SIG-M5 treated with dmso at 0.1 percent for 504 hours (cell line): ENCODE measurements at regions not wholly inside any gene's neighbourhood (a gene's known extent, or its start where the extent isn't known, plus 50 kb on each side); places are given as distances from the start of the nearest gene placed in this dataset.

ENCODE experiments used
- DNase-seq: peaks from one replicate; lab custom pipeline; 2025; ENCODE audit not compliant: unreplicated experiment; lab: John Stamatoyannopoulos, UW

DNA sequence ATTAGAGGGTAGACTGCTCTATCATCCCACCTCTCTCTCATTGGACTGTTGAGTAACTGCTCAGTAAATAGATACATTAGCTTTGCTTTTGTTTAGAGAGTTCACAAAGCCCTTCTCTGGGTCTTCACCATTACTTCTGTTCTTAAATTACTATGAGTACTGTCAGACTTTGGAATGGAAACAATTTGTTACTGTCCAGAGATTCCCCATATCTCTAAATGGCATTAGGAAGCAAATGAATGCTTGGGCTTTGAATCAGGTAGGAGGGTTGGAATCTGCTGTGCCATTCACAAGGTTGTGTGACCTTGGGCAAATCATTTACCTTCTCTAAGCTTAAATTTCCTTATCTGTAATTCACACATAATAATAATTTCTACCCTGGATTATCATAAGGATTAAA, 541.0 kb upstream of the FZD8 start:
- DNase-seq: no peak

DNA sequence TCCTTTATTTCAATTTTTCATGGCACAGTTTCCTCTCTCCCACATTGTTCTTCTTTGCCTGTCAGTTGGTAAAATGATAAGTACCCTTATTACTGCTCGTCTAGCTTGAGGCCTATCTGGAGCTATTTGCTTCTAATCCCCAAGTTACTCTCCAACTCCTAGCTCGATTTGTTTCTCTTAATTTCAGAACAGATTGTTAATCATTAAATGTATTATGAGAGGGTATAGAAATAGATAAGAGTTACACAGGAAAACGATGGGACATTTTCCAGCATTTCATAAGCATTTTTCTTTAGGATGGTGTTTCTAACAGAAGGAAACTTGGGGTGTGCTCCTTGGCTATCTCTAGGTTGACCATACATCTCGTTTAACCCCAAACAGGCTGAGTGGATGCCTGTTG, 540.5 kb upstream of the FZD8 start:
- no peak for DNase-seq

DNA sequence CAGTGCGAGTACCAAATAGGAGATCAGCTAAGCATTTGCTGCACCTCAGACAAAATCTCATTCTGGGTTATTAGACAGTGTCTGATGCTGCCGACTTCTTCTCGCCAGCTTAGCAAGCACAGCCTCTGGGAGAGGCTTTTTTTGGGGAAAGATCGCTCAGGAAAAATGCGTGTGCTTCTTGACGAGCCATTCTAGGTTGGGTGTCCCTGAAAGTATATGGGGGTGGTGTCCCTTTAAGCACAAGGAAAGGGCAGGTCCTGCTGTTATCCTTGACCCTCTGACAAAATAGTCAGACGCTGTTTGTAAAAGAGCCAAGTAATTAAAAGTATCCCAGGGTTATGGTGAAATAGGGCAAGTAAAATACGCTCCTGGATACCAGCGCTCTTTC, 540.1 kb upstream of the FZD8 start:
- no peak for DNase-seq

DNA sequence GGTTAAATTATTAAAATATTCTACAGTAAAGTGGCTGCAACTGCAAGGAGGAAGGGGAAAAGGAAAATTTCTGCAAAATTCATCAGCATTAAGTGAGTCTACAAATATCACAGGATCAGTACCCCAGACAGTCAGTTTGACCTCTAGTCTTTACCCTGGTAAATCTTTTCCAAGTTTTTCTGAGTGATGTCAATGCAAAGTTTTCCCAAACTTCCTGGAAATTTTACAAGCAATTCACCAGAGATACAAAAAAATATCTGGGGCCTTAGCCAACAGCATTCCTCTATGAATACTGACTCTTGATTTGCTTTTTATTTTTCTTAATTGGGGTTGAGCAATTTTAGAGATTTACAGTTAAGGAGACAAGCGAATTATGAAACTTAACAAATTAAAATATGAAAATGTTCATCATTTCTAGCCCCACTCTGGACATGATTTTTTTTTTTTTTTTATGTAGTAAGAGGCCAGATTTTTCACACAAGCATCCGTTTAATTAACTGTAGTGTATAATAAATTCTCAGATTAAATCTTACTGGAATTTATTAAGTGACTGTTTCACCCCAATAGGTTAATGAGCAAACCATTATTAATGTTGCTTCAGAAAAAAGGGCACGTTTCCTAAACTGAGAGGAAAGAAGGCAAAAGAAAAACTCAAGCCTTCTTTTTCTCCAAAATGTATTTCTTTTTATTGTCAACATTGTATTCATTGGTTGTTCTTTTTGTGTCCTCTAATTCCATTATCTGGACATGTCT, 539.5 kb upstream of the FZD8 start:
- no peak for DNase-seq

DNA sequence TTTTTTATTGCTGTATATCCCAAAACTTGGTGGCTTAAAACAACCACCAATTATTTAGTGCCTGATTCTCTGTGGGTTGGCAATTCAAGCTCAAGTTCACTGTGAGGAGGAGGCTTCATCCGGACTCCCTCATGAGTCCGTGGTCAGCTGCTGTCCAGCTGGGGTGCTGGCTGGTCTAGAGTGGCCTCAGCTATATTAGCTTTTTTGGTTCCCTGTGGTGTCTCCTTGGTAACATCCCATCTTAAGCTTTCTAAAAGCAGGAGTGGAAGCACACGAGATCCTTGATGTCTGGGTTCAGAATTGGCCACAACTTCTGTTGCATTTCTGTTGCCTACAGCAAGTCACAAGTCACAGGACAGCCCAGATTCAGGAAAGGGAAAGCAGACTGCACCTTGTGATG, 536.5 kb upstream of the FZD8 start:
- DNase-seq: no peak

DNA sequence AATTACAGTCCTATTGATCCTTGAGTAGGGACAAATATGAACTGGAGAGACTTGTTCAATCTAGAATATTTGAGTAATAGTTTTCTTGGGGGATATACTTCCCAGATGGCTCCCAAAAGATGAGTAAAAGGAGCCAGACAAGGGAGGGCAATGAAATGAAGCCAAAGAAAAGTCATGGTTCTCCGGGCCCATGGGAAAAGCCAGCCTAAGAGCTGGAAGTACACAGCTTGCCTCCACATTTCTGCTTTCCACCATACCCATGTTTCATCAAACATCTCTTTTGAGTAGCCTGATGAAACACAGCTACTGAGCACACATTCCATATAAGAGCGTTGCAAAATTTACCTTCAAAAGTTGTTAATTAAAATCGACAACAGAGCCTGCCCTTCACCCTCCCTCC, 535.0 kb upstream of the FZD8 start:
- DNase-seq: no peak

DNA sequence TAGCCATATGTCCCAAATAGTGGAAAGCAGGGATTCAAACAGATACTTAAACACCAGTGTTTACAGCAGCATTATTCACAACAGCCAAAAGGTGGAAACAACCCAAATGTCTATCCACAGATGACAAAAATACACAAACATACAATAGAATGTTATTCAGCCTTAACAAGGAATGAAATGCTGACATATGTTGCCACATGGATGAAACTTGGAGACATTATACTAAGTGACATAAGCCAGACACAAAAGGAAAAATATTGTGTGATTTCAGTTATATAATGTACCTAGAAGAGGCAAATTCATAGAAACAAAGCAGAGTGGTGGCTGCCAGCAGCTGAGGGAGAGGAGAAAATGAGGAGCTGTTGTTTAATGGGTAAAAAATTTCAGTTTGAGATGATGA, 533.9 kb upstream of the FZD8 start:
- no peak for DNase-seq

DNA sequence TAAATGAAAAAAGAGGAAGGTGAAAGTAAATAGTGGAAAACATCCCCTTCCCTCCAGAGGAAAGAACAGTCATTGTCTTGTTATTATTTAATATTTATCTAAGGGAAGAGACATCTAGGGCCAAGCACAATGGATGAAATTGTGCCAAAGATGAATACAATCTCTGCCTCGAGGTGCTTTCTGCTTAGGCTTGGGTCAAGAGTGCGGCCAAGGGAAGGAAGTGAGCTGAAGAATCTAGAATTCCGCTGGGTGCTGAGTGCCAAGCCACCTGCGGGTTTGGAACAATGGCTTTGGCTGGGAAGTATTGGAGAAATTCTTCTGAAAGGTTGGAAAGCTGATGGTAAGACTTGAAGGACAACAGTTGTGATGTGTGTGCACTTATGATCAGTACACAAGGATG, 531.3 kb upstream of the FZD8 start:
- no peak for DNase-seq

DNA sequence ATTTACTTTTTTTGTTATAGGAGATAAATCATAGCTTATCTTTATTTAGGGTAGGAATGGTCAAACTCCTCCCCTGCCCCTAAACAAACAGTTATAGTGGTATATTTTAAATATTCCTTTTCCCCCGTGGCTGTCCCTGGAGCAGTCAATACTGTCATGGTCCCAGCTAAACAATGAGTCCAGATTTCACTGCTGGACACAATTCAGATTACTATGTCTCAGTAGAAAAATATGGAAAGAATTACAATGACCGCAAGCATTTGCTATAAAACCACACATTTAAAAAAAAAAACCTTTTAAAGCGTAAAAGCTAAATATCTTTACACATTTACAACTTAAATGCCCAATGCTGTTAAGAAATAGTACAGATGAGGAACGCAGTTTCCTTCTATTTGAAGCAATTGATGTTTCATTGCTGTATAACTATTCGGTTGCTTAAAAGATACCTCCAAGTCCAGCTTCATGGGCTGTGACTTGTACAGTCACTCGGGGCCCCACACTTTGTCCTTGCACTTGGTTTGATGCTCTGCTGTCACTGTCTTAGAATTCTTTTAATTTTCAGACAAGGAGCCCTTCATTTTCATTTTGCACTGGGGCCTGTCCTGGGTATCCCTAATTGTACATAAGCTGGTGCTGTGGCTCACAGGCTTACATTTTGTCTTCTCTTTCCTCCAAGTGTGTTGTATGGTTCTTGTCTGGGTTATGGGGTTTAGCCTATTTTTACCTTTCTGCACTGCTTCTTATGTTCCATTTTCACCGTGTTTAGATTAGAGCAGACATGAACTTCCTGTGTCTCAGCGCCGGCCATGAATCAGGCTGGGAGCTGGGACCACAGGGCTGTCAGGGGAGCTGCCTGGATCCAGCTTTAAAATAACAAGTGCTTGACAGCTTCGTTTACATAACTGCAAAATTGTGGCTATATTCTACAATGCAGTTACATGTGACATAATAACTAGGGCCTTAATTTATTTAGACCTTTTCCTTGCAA, 530.2 kb upstream of the FZD8 start:
- DNase-seq: no peak

DNA sequence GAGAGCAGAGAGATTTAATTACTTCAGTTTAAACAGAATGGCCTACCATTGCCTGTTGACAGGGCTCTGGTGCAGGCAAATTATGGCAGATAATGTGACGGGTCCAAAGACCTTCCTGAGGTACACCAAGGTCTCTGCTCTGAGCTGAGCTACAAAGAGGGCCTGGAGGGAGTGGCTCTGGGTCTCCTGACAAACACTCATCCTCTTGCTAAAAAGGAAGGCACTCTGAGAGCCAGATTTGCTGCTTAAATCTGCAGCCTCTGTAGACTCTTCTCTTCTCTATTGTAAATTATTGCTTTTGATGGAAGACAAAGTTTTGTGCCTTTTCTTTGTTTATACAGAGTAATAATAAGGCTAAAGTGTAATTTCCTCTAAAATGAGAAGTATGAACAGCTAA, 529.5 kb upstream of the FZD8 start:
- DNase-seq: no peak

DNA sequence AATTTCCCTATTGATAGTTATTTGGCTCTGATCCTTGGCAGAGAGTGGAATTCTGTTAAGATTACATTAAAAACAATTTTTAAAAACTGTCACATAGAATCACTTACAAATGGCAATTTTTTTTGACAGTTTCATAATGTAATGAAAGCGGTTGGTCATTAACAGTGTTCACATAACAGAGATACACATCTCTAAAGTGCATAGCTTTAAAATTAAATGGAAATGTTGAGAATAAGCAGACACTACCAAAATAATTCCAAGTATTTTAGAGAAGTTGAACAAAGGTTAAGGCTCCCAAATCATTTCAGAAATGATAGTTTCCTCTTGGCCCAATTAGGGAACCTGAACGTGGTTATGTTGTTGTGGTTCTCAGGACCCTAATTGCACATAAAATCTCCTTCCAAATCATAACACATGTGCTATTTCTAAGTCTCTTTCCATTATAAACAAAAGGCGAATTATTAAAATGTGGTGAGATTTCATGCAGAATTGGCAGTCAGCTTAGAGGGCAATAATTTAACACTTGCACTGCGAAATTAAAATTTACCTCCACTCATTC, 528.9 kb upstream of the FZD8 start:
- no peak for DNase-seq

DNA sequence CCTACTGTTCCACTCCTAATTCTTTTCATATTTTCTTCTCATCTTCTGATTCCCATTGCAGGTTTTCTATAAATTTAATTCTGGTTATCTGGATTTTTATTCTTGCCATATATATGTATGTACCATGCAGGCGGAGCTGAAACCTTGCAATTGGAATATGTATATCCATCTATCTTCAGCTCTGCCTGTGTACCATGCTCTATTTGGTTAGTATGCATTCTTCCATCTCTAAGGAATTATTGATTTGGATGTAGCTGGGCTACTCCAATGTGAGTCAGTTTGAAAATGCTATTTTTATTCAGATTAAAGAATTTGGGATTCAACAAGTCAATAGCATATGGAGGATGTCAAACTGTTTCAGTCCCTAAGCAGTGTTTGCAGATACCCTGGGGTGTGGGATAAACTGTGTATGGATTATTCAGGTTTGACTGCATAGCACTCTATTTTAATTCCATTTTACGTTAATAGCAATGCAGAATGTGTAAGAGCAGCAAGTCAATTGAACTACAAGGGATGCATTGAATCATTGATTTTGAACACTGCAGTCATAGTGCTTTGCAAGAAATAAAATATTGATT, 528.1 kb upstream of the FZD8 start:
- no peak for DNase-seq

DNA sequence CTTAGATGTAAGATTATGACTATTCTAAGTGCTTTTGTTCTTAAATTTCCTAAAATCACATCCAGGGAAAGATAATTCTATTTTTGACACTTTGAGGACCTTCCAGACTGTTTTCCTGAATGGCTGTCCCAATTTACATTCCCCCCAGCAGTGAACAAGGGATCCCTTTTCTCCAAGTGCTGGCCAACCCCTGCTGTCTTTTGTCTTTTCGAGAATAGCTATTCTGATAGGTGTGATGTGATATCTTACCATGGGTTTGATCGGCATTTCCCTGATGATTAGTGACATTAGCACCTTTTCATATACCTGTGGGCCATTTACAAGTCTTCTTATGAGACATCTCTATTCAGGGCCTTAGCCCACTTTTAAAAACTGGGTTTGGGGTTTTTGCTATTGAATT, 526.7 kb upstream of the FZD8 start:
- no peak for DNase-seq

DNA sequence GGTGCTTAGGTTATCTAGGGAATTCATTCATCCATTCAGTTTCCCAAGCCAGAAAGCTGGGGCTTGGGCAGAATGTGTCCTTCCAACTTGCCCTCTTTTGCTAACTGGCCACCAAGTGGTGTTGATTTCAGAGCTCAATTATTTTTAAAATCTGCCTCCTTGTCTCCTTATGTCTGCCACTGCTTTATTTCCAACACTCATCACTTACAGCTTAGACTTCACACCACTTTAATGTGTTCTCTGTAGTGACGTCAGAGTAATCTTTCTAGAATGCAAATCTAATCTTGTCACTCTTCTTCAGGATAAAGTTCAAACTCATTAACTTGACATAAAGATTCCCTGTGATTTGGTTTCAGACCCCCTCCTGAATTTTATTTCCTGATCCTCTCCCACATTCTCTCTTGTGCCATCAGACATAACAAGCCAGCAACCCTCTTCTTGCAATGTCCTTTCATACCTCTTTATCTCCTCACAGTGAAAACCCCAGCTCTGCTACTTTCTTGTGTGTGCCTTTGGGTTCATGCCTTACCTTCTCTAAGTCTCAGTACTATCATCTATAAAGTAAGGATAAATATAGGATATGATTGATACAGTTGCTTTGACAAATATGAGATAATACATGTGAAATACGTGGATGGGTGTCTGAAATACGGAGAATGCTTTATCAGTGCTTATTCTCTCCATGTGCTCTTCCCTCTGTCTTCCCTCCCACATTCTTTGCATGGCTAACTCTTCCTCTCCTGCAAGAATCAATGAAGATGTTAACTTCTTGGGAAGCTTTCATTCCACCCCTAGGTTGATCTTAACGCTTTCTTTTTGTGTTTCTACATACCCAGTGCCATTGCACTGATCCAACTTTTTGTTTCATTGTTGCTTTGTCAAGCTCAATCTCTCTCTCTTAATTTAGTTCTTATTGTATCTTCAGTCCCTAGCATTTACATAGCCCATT, 522.7 kb upstream of the FZD8 start:
- DNase-seq: no peak

DNA sequence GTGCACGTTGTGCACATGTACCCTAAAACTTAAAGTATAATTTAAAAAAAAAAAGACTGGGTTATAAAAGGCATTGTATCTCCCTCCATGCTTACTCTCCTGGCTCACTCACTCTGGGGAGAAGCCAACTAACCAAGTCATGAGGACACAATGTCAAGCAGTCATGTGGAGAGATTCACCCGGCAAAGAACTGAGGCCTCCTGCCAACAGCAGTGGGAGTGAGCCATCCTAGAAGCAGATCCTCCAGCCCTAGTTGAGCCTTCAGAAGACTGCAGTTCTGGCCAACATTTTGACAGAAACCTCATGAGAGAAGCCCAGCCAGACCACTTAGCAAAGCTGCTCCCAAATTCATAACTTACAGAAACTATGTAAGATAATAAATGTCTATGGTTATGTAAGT, 521.7 kb upstream of the FZD8 start:
- no peak for DNase-seq

DNA sequence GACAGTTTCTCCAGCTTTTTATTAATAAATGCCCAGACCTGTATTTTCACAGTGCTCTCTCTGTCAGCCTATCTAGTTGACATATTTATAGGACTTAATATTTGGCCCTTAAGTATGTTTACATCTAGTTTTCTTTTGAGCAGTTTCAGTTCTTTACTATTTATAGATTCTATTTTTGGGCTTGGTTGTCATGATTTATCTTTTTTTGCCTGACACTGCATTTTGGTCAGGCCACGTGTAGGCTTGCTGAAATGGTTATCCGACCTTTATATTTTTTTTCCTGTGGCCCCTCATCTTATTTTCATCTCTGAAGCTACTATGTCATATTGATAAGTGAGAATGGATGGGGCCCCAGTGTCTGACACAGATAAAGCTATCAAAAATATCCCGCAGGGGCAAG, 515.4 kb upstream of the FZD8 start:
- no peak for DNase-seq

DNA sequence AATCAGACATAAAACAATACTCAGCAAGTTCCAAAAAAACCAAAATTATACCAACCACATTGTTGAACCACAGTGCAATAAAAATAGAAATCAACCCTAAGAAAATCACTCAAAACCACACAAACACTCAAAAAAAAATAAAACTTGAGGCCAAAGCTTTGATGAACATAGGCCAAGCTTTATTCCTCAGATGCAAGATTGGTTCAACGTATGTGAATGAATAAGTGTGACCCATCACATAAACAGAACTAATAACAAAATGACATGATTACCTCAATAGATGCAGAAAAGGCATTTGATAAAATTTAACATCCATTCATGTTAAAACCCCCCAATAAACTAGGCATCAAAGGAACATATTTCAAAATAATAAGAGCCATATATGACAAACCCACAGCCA, 506.1 kb upstream of the FZD8 start:
- DNase-seq: no peak

DNA sequence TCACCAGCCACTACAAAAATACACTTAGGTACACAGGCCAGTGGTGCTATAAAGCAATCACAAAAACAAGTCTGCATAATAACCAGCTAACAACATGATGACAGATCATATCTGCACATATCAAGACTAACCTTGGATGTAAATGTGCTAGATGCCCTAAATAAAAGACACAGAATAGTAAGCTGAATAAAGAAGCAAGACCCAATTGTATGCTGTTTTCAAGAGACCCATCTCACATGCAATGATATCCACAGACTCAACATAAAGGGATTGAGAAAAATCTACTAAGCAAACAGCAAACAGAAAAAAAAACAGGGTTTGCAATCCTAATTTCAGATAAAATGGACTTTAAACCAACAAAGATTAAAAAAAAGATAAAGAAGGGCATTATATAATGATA, 505.4 kb upstream of the FZD8 start:
- DNase-seq: no peak

DNA sequence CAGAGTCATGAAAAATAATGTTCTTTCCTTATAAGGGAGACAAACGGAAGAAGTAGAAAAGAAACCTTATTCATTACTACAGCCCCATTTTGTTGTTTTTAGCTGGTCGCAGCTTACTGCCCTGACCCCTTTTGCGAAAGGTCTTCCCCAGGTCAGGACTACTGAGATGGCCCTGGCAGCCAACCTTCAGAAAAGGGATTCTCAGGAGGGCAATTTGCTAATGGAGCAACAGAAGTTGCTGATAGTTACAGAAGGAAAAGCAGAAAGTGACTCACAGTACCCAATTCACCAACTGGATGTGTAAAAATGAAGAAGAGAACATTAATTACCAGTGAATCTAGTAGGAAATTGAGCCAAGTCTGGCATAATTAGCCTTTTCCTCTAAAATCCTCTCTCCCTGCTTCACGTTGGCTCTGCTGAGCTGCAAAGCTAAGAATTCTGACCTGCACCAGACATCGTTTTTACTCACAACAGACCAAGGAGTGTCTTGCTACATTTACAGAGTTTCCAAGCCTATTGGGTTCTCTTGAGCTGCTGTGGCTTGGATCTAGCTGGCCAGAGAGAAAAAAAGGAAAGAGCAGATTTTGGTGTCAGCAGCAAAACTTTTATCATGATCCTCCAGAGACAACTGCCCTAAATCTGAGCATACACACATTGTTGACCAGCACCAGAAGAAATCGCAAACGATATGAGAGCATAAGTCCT, 499.9 kb upstream of the FZD8 start:
- no peak for DNase-seq

DNA sequence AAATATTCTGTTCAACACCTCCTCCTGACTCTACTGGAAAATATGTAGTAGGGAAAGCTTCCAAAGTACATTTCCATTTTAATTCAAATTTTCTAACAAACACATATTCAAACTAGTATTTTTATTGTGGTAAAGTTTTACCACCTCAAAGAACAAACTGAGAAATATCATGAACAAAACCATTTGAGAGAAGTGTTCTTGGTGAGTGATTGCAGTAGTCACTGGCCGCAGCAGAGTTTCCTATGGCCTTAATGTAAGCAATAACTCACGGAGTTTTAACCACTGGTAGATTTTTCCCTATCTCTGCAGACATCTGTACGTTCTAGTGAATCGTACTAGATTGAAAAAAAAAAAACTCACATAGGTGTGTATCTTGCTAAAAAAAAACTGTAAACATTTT, 487.0 kb upstream of the FZD8 start:
- DNase-seq: no peak
